ENCODE measurements at regions not wholly inside any gene's neighbourhood (a gene's known extent, or its start where the extent isn't known, plus 50 kb on each side); places are given as distances from the start of the nearest gene placed in this dataset.
"Not testable (repeated sequence)": the region's sequence is repeated elsewhere in the genome, so short reads cannot be mapped to it uniquely, and the experiment has no call there.

GRCh38 chr12:114801381-114801780, 117.4 kb upstream of the TBX3 start:
- TF ChIP-seq, protein P1, sequence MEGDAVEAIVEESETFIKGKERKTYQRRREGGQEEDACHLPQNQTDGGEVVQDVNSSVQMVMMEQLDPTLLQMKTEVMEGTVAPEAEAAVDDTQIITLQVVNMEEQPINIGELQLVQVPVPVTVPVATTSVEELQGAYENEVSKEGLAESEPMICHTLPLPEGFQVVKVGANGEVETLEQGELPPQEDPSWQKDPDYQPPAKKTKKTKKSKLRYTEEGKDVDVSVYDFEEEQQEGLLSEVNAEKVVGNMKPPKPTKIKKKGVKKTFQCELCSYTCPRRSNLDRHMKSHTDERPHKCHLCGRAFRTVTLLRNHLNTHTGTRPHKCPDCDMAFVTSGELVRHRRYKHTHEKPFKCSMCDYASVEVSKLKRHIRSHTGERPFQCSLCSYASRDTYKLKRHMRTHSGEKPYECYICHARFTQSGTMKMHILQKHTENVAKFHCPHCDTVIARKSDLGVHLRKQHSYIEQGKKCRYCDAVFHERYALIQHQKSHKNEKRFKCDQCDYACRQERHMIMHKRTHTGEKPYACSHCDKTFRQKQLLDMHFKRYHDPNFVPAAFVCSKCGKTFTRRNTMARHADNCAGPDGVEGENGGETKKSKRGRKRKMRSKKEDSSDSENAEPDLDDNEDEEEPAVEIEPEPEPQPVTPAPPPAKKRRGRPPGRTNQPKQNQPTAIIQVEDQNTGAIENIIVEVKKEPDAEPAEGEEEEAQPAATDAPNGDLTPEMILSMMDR (IDR thresholded peaks at IDR 0.05), result not testable (repeated sequence)
- not testable (repeated sequence) for TF ChIP-seq POLR2A (IDR thresholded peaks at IDR 0.05)
